H54 (cell line): ENCODE measurements at regions not wholly inside any gene's neighbourhood (a gene's known extent, or its start where the extent isn't known, plus 50 kb on each side); places are given as distances from the start of the nearest gene placed in this dataset.
A peak's percentile ranks its signal among the peaks of the same experiment; 100 is the strongest.

Experiments
- DNase-seq: peaks from one replicate; pipeline ENCODE4 v3.0.0; 2011; ENCODE audit warnings: low spot score, mixed read lengths; ENCODE audit not compliant: insufficient read length
- FAIRE-seq: peaks from 3 replicates; lab custom pipeline; 2011; peaks lifted over from hg19 to GRCh38; lab: Jason Lieb, UNC
- POLR2A ChIP-seq: IDR thresholded peaks from 2 replicates; pipeline ENCODE4 v1.6.1; 2011; ENCODE audit warnings: low read depth, mild to moderate bottlenecking, low read length

- DNase-seq (no peak), FAIRE-seq (no peak)
- no peak for TF ChIP-seq POLR2A
Measured at GRCh38 chr5:92909602-92909962, 671.4 kb downstream of the NR2F1-AS1 start.

DNA sequence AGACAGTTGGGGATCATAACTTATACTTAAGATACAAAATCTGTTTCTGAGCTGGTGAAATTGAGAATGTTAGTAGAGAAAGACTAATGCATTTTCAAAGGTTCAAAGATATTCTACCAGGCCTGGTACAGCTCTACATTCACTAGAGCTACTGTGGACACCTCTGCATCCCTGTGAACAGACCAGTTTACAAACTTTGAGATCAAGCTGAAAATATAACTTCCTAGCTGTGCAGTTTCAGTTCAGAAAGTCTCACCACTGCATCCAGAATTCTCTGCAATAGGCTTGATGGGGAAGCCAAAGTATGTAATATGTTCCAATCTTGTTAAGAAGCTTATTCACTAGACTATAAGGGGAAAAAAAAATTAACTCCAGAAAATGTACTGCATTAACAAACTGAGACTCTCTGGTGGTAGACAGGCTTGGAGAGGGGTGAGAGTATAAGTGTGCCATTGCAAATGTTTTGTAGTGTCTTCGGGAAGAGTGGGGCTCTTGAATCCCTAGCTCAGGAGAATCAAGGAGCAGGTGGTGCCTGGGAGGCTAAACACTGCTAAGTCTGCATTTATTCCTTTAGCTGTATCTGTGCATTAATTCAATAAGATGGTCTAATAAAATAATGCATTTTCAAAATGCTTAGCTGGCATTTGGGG lies 671.9 kb downstream of the NR2F1-AS1 start:
- FAIRE-seq (no peak), DNase-seq (no peak)
- TF ChIP-seq POLR2A = no peak

DNA sequence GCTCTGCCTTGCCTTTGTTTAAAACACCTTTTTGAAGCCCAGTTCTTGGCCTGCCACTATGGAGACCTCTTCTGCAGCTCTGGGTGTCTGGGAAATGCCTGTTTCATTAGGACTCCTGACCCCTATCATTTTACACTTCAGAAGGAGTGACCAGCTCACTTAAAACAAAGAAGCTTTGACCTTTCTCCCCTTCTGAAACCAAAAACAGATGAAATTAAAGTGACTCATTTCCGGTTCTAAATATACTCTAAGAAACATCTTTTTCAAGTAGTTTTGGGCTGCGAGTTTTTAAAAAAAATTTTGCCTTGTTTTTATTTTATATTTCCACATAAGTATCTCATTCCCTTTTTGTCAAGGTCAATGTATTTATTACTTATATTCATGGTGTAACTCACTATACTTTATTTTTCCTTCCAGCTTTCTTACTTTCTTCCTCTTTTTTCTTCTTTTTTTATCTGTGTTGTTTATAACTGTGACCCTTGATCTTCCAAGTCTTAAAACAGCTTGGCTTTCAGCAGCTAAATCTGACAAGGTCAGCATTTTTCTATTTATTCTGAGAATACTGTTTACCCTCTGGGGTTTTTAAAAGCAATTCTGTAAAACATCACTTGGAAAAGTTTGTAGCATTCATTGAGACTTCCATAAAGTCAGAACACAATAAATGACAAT lies 672.9 kb downstream of the NR2F1-AS1 start:
- peak; percentile 85 for FAIRE-seq
- no peak for DNase-seq
- no peak for TF ChIP-seq POLR2A

GRCh38 chr5:92906798-92907376 lies 674.1 kb downstream of the NR2F1-AS1 start:
- no peak for TF ChIP-seq POLR2A
- FAIRE-seq = no peak

GRCh38 chr5:92904021-92904420 lies 677.0 kb downstream of the NR2F1-AS1 start:
- no peak for TF ChIP-seq POLR2A
- DNase-seq (no peak), FAIRE-seq (no peak)

More at GRCh38 chr5:92906798-92907376, 674.1 kb downstream of the NR2F1-AS1 start:
- DNase-seq = no peak

- TF ChIP-seq POLR2A = no peak
- DNase-seq (no peak), FAIRE-seq (no peak)
Measured at GRCh38 chr5:92899611-92900010, 681.4 kb downstream of the NR2F1-AS1 start.

- FAIRE-seq (no peak), DNase-seq (no peak)
- TF ChIP-seq POLR2A = no peak
Measured at GRCh38 chr5:92896722-92897121, 684.3 kb downstream of the NR2F1-AS1 start.

GRCh38 chr5:92890841-92891244 lies 690.2 kb downstream of the NR2F1-AS1 start:
- peak; percentile 6 for DNase-seq
- FAIRE-seq = no peak
- no peak for TF ChIP-seq POLR2A

DNA sequence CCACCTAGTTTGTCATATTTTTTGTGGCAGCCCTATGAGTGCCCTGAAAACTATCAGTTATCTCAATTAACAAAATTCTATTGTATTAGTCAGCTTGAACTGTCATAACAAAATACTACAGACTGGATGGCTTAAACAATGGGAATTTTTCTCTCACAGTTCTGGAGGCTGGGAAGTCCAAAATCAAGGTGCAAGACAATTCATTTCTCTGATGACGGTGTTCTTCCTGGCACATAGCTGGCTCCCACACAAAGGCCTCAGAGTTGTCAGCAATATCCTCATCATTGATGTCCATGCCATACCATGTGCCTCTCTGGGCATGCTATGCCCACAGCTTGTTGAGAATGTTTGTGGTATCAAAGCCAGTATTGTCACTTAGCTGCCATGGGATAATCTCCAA lies 691.9 kb downstream of the NR2F1-AS1 start:
- FAIRE-seq (no peak), DNase-seq (no peak)
- TF ChIP-seq POLR2A = no peak

- no peak for DNase-seq
- no peak for FAIRE-seq
- TF ChIP-seq POLR2A = no peak
Measured at GRCh38 chr5:92887254-92887653, 693.8 kb downstream of the NR2F1-AS1 start.

GRCh38 chr5:92886751-92887150 lies 694.3 kb downstream of the NR2F1-AS1 start:
- no peak for FAIRE-seq
- no peak for TF ChIP-seq POLR2A
- no peak for DNase-seq

DNA sequence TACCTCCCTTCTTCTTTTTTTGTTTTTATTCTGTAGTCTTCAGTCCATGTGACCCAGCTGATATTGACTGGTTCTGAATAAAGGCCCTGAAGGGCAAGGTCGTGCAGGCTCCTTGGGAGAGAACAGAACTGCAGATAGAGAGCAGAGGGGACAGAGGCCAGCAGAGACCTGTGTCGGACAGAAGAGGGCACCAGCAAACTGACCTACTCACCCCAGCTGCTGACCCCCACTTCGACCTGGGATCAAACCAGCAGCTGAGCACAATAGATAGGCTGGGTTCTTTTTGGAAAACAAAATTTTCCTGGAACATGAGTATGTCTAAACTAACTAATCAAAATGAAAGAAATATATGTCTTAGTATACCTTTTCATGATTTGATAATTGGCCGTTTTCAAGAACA lies 695.1 kb downstream of the NR2F1-AS1 start:
- TF ChIP-seq POLR2A = no peak
- no peak for FAIRE-seq
- DNase-seq = no peak

DNA sequence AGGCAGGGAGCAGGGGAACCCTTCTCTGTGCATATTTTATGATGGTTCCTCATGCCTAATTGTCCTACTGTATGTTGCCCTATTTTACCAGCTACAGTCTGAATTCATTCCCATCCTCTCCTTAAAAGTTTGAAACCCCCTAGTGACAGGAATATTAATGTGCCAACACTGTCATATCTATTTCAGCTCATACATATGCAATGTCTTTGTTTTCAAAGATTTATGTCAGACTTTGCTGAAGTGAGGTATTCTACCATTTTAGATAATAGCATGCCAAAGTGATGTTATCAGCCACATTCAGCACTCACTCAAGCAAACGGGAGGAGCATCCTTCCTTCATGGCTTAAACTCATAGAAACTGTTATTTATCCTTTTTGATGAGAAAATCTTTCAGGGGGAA lies 696.5 kb downstream of the NR2F1-AS1 start:
- TF ChIP-seq POLR2A = no peak
- DNase-seq (no peak), FAIRE-seq (no peak)

- TF ChIP-seq POLR2A = no peak
- DNase-seq (no peak), FAIRE-seq (no peak)
Measured at GRCh38 chr5:92879806-92880543, 701.0 kb downstream of the NR2F1-AS1 start.

GRCh38 chr5:92874790-92875189 lies 706.2 kb downstream of the NR2F1-AS1 start:
- no peak for TF ChIP-seq POLR2A
- DNase-seq (no peak), FAIRE-seq (no peak)
